Gastroesophageal sphincter (tissue), 3 donors: ENCODE measurements at regions not wholly inside any gene's neighbourhood (a gene's known extent, or its start where the extent isn't known, plus 50 kb on each side); places are given as distances from the start of the nearest gene placed in this dataset.

Experiments used
- CTCF ChIP-seq, 4 experiments: fragments of 200-600 bp in 2 of 4; fragments of 450-650 bp in 2 of 4; sonication (generic) in 1 of 4; IDR thresholded peaks; one replicate each; pipeline ENCODE4 v1.5.1; 2017 to 2019; ENCODE audit warnings: antibody characterized with exemption in 4 of 4, mild to moderate bottlenecking in 2 of 4, moderate library complexity in 2 of 4
- EP300 ChIP-seq: sonication (generic); formaldehyde crosslinking; IDR thresholded peaks from one replicate; pipeline ENCODE4 v1.6.1; 2017; ENCODE audit warnings: antibody characterized with exemption, mild to moderate bottlenecking
- POLR2A ChIP-seq, 2 donors: fragments of 450-650 bp; IDR thresholded peaks; one replicate each; pipeline ENCODE4 v1.6.1; 2017; ENCODE audit warnings: antibody characterized with exemption in 2 of 2, mild to moderate bottlenecking in 2 of 2, moderate library complexity in 1 of 2
- POLR2AphosphoS5 ChIP-seq: sonication (generic); formaldehyde crosslinking; IDR thresholded peaks from one replicate; pipeline ENCODE4 v1.6.1; 2017; ENCODE audit warnings: antibody characterized with exemption

- TF ChIP-seq CTCF (IDR thresholded peaks at IDR 0.05) = no peak
- TF ChIP-seq POLR2AphosphoS5 = no peak
- no peak for TF ChIP-seq POLR2A (IDR thresholded peaks at IDR 0.05)
- TF ChIP-seq EP300 = no peak
These were observed 363.7 kb upstream of the SPHKAP start for GRCh38 chr2:228545041-228545747.
